H1 (cell line): ENCODE measurements at regions not wholly inside any gene's neighbourhood (a gene's known extent, or its start where the extent isn't known, plus 50 kb on each side); places are given as distances from the start of the nearest gene placed in this dataset.

ENCODE experiments used
- CTCF ChIA-PET: fragments of 300-600 bp; sonication (Branson Sonifier 250); formaldehyde crosslinking; loops from one replicate; lab custom pipeline; 2021; ENCODE audit not compliant: partially characterized antibody; lab: Charles Lee
- POLR2A ChIA-PET: fragments of 300-600 bp; sonication (Branson Sonifier 250); formaldehyde crosslinking; loops from one replicate; lab custom pipeline; 2021; ENCODE audit warnings: inconsistent platforms; ENCODE audit not compliant: partially characterized antibody; lab: Charles Lee
- DNase-seq, 2 experiments: peaks; one replicate each; pipeline versions ENCODE4 v3.0.0 to v3.0.0-alpha.2; 2010 to 2022; ENCODE audit warnings: low spot score in 2 of 2, low read depth in 1 of 2, mixed read lengths in 1 of 2
- FAIRE-seq: peaks from 2 replicates; lab custom pipeline; 2011; peaks lifted over from hg19 to GRCh38; lab: Jason Lieb, UNC
- H2AFZ ChIP-seq: 2 replicates; pipeline ENCODE4 v1.8.1; 2012; ENCODE audit warnings: low read length, inconsistent platforms
- H2AK5ac ChIP-seq: 2 replicates; pipeline ENCODE4 v1.6.1; 2013; ENCODE audit warnings: low read depth, low read length
- H2BK120ac ChIP-seq: replicated peaks from 2 replicates; pipeline ENCODE3; 2013; ENCODE audit warnings: low read depth, low read length, inconsistent platforms
- H2BK12ac ChIP-seq: 2 replicates; pipeline ENCODE4 v1.6.1; 2013; ENCODE audit warnings: low read depth, low read length
- H2BK15ac ChIP-seq: 2 replicates; pipeline ENCODE4 v1.6.1; 2013; ENCODE audit warnings: low read length
- H2BK20ac ChIP-seq: 2 replicates; pipeline ENCODE4 v1.6.1; 2013; ENCODE audit warnings: low read length
- H2BK5ac ChIP-seq: 2 replicates; pipeline ENCODE4 v1.6.1; 2013; ENCODE audit warnings: low read depth, low read length
- H3K14ac ChIP-seq: 2 replicates; pipeline ENCODE4 v1.6.1; 2013; ENCODE audit warnings: inconsistent platforms; ENCODE audit not compliant: insufficient read length
- H3K18ac ChIP-seq: 2 replicates; pipeline ENCODE4 v1.6.1; 2013; ENCODE audit warnings: low read length; ENCODE audit errors: extremely low read depth
- H3K23ac ChIP-seq: 2 replicates; pipeline ENCODE4 v1.6.1; 2013; ENCODE audit warnings: inconsistent platforms; ENCODE audit not compliant: insufficient read length
- H3K23me2 ChIP-seq: 2 replicates; pipeline ENCODE4 v1.6.1; 2013; ENCODE audit warnings: low read depth, low read length
- H3K27ac ChIP-seq: 2 replicates; pipeline ENCODE4 v1.6.1; 2011; ENCODE audit warnings: low read depth, low read length, inconsistent platforms
- H3K27me3 ChIP-seq, 4 experiments: replicated peaks in 1 of 4; 1 replicate in 1 of 4; 2 replicates in 3 of 4; pipeline versions ENCODE4 v1.6.1 to v1.8.1; 2011 to 2013; ENCODE audit warnings: low read length in 3 of 4, mild to moderate bottlenecking in 3 of 4, inconsistent platforms in 2 of 4, mixed read lengths in 2 of 4, moderate library complexity in 1 of 4; ENCODE audit not compliant: control insufficient read depth in 3 of 4, insufficient read depth in 3 of 4; ENCODE audit errors: extremely low read depth in 1 of 4
- H3K36me3 ChIP-seq, 4 experiments: 2 replicates each; pipeline versions ENCODE4 v1.6.1 to v1.8.1; 2011 to 2013; ENCODE audit warnings: mild to moderate bottlenecking in 4 of 4, low read length in 3 of 4, moderate library complexity in 2 of 4, control low read depth in 1 of 4, inconsistent platforms in 1 of 4; ENCODE audit not compliant: insufficient read depth in 4 of 4, control insufficient read depth in 2 of 4
- H3K4ac ChIP-seq: replicated peaks from 2 replicates; pipeline ENCODE3; 2013; ENCODE audit warnings: low read length, low read depth, mixed read lengths, inconsistent platforms; ENCODE audit not compliant: insufficient read length
- H3K4me1 ChIP-seq, 4 experiments: replicated peaks in 1 of 4; 1 replicate in 1 of 4; 2 replicates in 3 of 4; pipeline versions ENCODE4 v1.6.1 to v1.8.1; 2011 to 2013; ENCODE audit warnings: low read length in 3 of 4, inconsistent platforms in 2 of 4, mixed read lengths in 1 of 4; ENCODE audit not compliant: insufficient read depth in 4 of 4, control insufficient read depth in 3 of 4
- H3K4me2 ChIP-seq, 2 experiments: 2 replicates each; pipeline versions ENCODE4 v1.6.1 to v1.8.1; 2011 to 2013; ENCODE audit warnings: low read depth in 2 of 2, low read length in 2 of 2, control low read depth in 1 of 2, inconsistent platforms in 1 of 2, mild to moderate bottlenecking in 1 of 2; ENCODE audit not compliant: insufficient read depth in 1 of 2
- H3K4me3 ChIP-seq, 4 experiments: fragments of 200-600, 300-600 bp in 1 of 4; sonication (generic), shearing (Covaris generic), sonication (Bioruptor Twin) in 1 of 4; 2 replicates each; pipeline versions ENCODE4 v1.5.1 to v1.8.1; 2011 to 2016; ENCODE audit warnings: low read length in 4 of 4, low read depth in 3 of 4, control low read depth in 2 of 4, inconsistent platforms in 2 of 4, mild to moderate bottlenecking in 2 of 4, mixed read lengths in 1 of 4, moderate library complexity in 1 of 4; ENCODE audit not compliant: insufficient read depth in 2 of 4; ENCODE audit errors: extremely low read depth in 1 of 4
- H3K56ac ChIP-seq: replicated peaks from 2 replicates; pipeline ENCODE3; 2013; ENCODE audit warnings: low read depth, mild to moderate bottlenecking, mixed read lengths, low read length, inconsistent platforms; ENCODE audit not compliant: insufficient read length
- H3K79me1 ChIP-seq: 2 replicates; pipeline ENCODE4 v1.6.1; 2013; ENCODE audit warnings: low read depth, low read length, control low read depth
- H3K79me2 ChIP-seq, 2 experiments: 2 replicates each; pipeline versions ENCODE4 v1.6.1 to v1.8.1; 2012 to 2013; ENCODE audit warnings: low read length in 2 of 2, mild to moderate bottlenecking in 2 of 2, inconsistent platforms in 1 of 2; ENCODE audit not compliant: insufficient read depth in 2 of 2, control insufficient read depth in 1 of 2
- H3K9ac ChIP-seq, 4 experiments: replicated peaks in 1 of 4; 1 replicate in 1 of 4; 2 replicates in 3 of 4; pipeline versions ENCODE4 v1.6.1 to v1.8.1; 2011 to 2013; ENCODE audit warnings: low read depth in 3 of 4, low read length in 3 of 4, control low read depth in 2 of 4, mild to moderate bottlenecking in 2 of 4, moderate library complexity in 2 of 4, inconsistent platforms in 1 of 4; ENCODE audit errors: extremely low read depth in 1 of 4
- H3K9me3 ChIP-seq, 2 experiments: 2 replicates each; pipeline versions ENCODE4 v1.6.1 to v1.8.1; 2012 to 2013; ENCODE audit warnings: mild to moderate bottlenecking in 2 of 2, moderate library complexity in 2 of 2, control low read depth in 1 of 2, inconsistent platforms in 1 of 2, low read depth in 1 of 2, low read length in 1 of 2, mixed read lengths in 1 of 2; ENCODE audit not compliant: insufficient read depth in 2 of 2
- H4K20me1 ChIP-seq, 2 experiments: replicated peaks in 1 of 2; 2 replicates each; pipeline versions ENCODE3 to v1.8.1; 2011 to 2013; ENCODE audit warnings: inconsistent platforms in 2 of 2, low read length in 2 of 2, mild to moderate bottlenecking in 1 of 2; ENCODE audit not compliant: insufficient read depth in 2 of 2, control insufficient read depth in 1 of 2
- H4K5ac ChIP-seq: 2 replicates; pipeline ENCODE4 v1.6.1; 2013; ENCODE audit warnings: low read length, low read depth, mixed read lengths, inconsistent platforms; ENCODE audit not compliant: insufficient read length
- H4K8ac ChIP-seq: 2 replicates; pipeline ENCODE4 v1.8.0; 2013; ENCODE audit warnings: mild to moderate bottlenecking, moderate library complexity, low read length, inconsistent platforms; ENCODE audit not compliant: insufficient read depth; ENCODE audit errors: extremely low read depth
- H4K91ac ChIP-seq: replicated peaks from 2 replicates; pipeline ENCODE3; 2013; ENCODE audit warnings: low read length, mixed read lengths, inconsistent platforms; ENCODE audit not compliant: insufficient read length
- CHD1 ChIP-seq: IDR thresholded peaks from 2 replicates; pipeline ENCODE4 v1.6.1; 2012; ENCODE audit warnings: low read depth, low read length, improper control_type of control experiment
- CHD2 ChIP-seq: IDR thresholded peaks from 2 replicates; pipeline ENCODE4 v1.6.1; 2012; ENCODE audit warnings: low read length, improper control_type of control experiment
- CREB1 ChIP-seq: IDR thresholded peaks from 2 replicates; pipeline ENCODE4 v1.6.1; 2012; ENCODE audit warnings: inconsistent platforms
- JUN ChIP-seq: IDR thresholded peaks from 2 replicates; pipeline ENCODE4 v1.6.1; 2011; ENCODE audit warnings: low read depth, mild to moderate bottlenecking, improper control_type of control experiment, low read length
- JUND ChIP-seq: IDR thresholded peaks from 2 replicates; pipeline ENCODE4 v1.6.1; 2011; ENCODE audit warnings: mild to moderate bottlenecking, improper control_type of control experiment, low read length
- MAFK ChIP-seq: IDR thresholded peaks from 2 replicates; pipeline ENCODE4 v1.6.1; 2012; ENCODE audit warnings: low read depth, mild to moderate bottlenecking, improper control_type of control experiment, low read length
- POLR2AphosphoS5 ChIP-seq: IDR thresholded peaks from 2 replicates; pipeline ENCODE4 v1.6.1; 2011; ENCODE audit warnings: low read depth, low read length
- RBBP5 ChIP-seq: IDR thresholded peaks from 2 replicates; pipeline ENCODE4 v1.7.1; 2012; ENCODE audit warnings: low read depth, mild to moderate bottlenecking, inconsistent platforms, low read length, moderate library complexity, borderline replicate concordance
- SIRT6 ChIP-seq: IDR thresholded peaks from one replicate; pipeline ENCODE4 v1.7.1; 2012; ENCODE audit warnings: low read length, inconsistent platforms
- SP4 ChIP-seq: IDR thresholded peaks from 2 replicates; pipeline ENCODE4 v1.6.1; 2012; ENCODE audit warnings: low read length, inconsistent platforms
- SUZ12 ChIP-seq: fragments of 200-600 bp; sonication (generic); IDR thresholded peaks from 2 replicates; pipeline ENCODE4 v1.6.1; 2012; ENCODE audit warnings: mild to moderate bottlenecking, inconsistent platforms, low read length, moderate library complexity, mixed read lengths
- TCF12 ChIP-seq: IDR thresholded peaks from 2 replicates; pipeline ENCODE4 v1.6.1; 2011; ENCODE audit warnings: low read depth, mild to moderate bottlenecking, low read length
- WGBS, 2 experiments: shearing (Covaris generic) in 1 of 2; methylation state at CpG; one replicate each; pipeline versions ENCODE4 v1.1.6 to v1.1.7; 2013 to 2015; ENCODE audit warnings: low lambda C conversion rate in 2 of 2, mixed read lengths in 2 of 2, inconsistent platforms in 1 of 2, low coverage in 1 of 2, missing lambda C conversion rate in 1 of 2; ENCODE audit not compliant: insufficient replicate concordance in 2 of 2, insufficient coverage in 1 of 2, insufficient read length in 1 of 2; ENCODE audit errors: extremely low coverage in 1 of 2, missing lambda C conversion rate in 1 of 2; 5-methylcytosine and 5-hydroxymethylcytosine counted together
- TF ChIP-seq, protein P1 (sequence below), 3 experiments: IDR thresholded peaks; 1 replicate in 2 of 3; 2 replicates in 1 of 3; pipeline versions ENCODE4 v1.5.1 to v1.6.1; 2011; ENCODE audit warnings: low read length in 3 of 3, mild to moderate bottlenecking in 3 of 3, inconsistent platforms in 2 of 3, low read depth in 1 of 3, moderate library complexity in 1 of 3; ENCODE audit not compliant: insufficient read depth in 1 of 3; ENCODE audit errors: control extremely low read depth in 1 of 3

DNA sequence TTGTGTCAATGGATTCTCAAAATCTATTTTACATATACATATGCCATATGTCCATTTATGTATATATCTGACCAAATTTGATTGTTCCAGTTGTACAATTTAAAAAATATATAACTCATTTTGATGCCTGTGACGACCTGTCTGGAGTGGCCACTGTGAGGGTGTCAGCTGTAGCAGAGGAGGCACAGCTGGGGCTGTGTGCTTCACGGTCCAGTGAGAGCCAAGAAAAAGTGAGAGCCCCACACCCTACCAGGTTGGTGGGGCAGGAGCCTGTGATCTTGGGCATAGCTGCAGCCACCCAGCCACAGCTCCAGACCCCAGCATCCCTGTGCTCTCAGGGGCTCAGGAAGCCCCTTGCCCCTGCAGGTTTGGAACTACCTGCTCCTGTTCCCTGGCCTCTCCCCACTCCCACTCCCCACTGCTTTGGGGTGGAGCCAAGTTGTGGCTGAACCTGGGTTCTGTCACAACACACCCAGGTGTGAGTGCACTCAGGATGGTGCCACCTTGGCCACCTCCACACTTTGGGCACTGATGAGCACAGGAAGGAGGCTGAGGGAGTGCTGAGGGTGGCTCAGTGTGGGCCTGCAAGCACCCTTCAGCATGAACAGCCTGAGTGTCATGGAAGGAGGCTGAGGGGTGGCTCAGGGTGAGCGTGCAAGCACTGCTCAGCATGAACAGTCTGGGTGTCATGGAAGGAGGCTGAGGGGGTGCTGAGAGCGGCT lies 161.1 kb upstream of the ROBO1 start:
- Histone ChIP-seq H3K27me3 (no peaks in the 10 kb centered on the region), H3K27ac (no peak overlapping the region), H2BK120ac (no peak overlapping the region), H3K79me2 (no peaks in the 10 kb centered on the region), H3K4me2 (no peak overlapping the region; a peak in 1 of 4 replicates), H3K4ac (no peak overlapping the region), H2BK20ac (no peak overlapping the region), H3K23me2 (no peaks in the 10 kb centered on the region), H2AFZ (no peak overlapping the region), H4K91ac (no peak overlapping the region), H3K36me3 (no peaks in the 10 kb centered on the region), H4K5ac (no peak overlapping the region), H3K56ac (no peak overlapping the region), H3K4me1 (no peaks in the 10 kb centered on the region), H2BK12ac (no peak overlapping the region), H3K9me3 (no peaks in the 10 kb centered on the region), H3K23ac (no peak overlapping the region), H4K20me1 (no peaks in the 10 kb centered on the region), H3K9ac (no peak overlapping the region), H3K4me3 (no peak overlapping the region), H4K8ac (no peak overlapping the region; the same call in 1 of the 2 replicates), H3K18ac (no peak overlapping the region), H3K79me1 (no peaks in the 10 kb centered on the region), H3K14ac (no peak overlapping the region), H2BK15ac (no peak overlapping the region), H2BK5ac (no peak overlapping the region), H2AK5ac (no peak overlapping the region)
- 82% methylated on average over 4 of the region's 4 CpGs; no CpG with 5 or more reads in 1 of the 2 experiments for WGBS, 2 experiments
- DNase-seq (no peak), FAIRE-seq (no peak)
- ChIA-PET CTCF (interaction anchor here (0.9 kb wide), 1 partner anchor 162 kb away, joined by 3 read pairs; no protein-coding TSS in a partner anchor), POLR2A (no interaction called here)
- TF ChIP-seq, protein P1, sequence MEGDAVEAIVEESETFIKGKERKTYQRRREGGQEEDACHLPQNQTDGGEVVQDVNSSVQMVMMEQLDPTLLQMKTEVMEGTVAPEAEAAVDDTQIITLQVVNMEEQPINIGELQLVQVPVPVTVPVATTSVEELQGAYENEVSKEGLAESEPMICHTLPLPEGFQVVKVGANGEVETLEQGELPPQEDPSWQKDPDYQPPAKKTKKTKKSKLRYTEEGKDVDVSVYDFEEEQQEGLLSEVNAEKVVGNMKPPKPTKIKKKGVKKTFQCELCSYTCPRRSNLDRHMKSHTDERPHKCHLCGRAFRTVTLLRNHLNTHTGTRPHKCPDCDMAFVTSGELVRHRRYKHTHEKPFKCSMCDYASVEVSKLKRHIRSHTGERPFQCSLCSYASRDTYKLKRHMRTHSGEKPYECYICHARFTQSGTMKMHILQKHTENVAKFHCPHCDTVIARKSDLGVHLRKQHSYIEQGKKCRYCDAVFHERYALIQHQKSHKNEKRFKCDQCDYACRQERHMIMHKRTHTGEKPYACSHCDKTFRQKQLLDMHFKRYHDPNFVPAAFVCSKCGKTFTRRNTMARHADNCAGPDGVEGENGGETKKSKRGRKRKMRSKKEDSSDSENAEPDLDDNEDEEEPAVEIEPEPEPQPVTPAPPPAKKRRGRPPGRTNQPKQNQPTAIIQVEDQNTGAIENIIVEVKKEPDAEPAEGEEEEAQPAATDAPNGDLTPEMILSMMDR (IDR thresholded peaks at IDR 0.05; ENCODE audit: control extremely low read depth in 1 of 3, insufficient read depth in 1 of 3, low read depth in 1 of 3, low read length in 3 of 3), result no peak
- TF ChIP-seq JUN, result no peak
- TF ChIP-seq CHD2, result no peak
- TF ChIP-seq TCF12, result no peak
- TF ChIP-seq JUND, result no peak
- no peak for TF ChIP-seq RBBP5
- TF ChIP-seq SUZ12, result no peak
- no peak for TF ChIP-seq CREB1
- TF ChIP-seq MAFK, result no peak
- TF ChIP-seq SP4, result no peak
- TF ChIP-seq POLR2AphosphoS5, result no peak
- no peak for TF ChIP-seq SIRT6
- TF ChIP-seq CHD1, result no peak
